Lower lobe of right lung (tissue), 2 donors: ENCODE measurements at regions not wholly inside any gene's neighbourhood (a gene's known extent, or its start where the extent isn't known, plus 50 kb on each side); places are given as distances from the start of the nearest gene placed in this dataset.

Source experiments
- ATAC-seq, 2 donors: fragments of 200-7000 bp; cut with Tn5 transposase; one replicate each; pipeline ENCODE4 v1.9.1; 2020 to 2022; ENCODE audit warnings: mild to moderate bottlenecking in 2 of 2, moderate library complexity in 2 of 2
- DNase-seq: peaks from one replicate; pipeline ENCODE4 v3.0.0-alpha.2; 2020
- H3K27ac ChIP-seq: fragments of 200-600 bp; one replicate; pipeline ENCODE4 v1.8.0; 2022
- H3K27me3 ChIP-seq: fragments of 200-600 bp; one replicate; pipeline ENCODE4 v1.8.0; 2022; ENCODE audit warnings: low read depth
- H3K36me3 ChIP-seq: fragments of 200-600 bp; one replicate; pipeline ENCODE4 v1.8.0; 2022; ENCODE audit warnings: mild to moderate bottlenecking
- H3K4me1 ChIP-seq: fragments of 200-600 bp; one replicate; pipeline ENCODE4 v1.8.0; 2022
- H3K4me3 ChIP-seq: fragments of 200-600 bp; one replicate; pipeline ENCODE4 v1.8.0; 2022; ENCODE audit warnings: mild to moderate bottlenecking
- H3K9me3 ChIP-seq: fragments of 200-600 bp; one replicate; pipeline ENCODE4 v1.8.0; 2022
- CTCF ChIP-seq: fragments of 200-600 bp; IDR thresholded peaks from one replicate; pipeline ENCODE4 v1.8.0; 2022; ENCODE audit warnings: antibody characterized with exemption, mild to moderate bottlenecking
- intact Hi-C: fragments of 100-400 bp; cut with DNase I; formaldehyde crosslinking; loops from one replicate; pipeline ENCODE4 v1.11.0; 2022
- donor health status: DM: no; HTN: yes; CAD: no; lungs with severe emphysema.

- DNase-seq, result no peak
- H3K27ac ChIP-seq, result no peak overlapping the region
- peaks cover 15% of the 10 kb centered on the region for H3K27me3 ChIP-seq
- no peak for TF ChIP-seq CTCF
- intact Hi-C loops, result no loop called here
- ATAC-seq, result no peak
- H3K36me3 ChIP-seq, result no peaks in the 10 kb centered on the region
- H3K4me3 ChIP-seq, result no peak overlapping the region
- H3K4me1 ChIP-seq, result no peaks in the 10 kb centered on the region
- H3K9me3 ChIP-seq, result peaks cover 3% of the 10 kb centered on the region
Observed at GRCh38 chr14:101639241-101639833, 78.0 kb downstream of the DIO3 start.

- TF ChIP-seq CTCF, result no peak
Observed at GRCh38 chr14:101643651-101644050, 82.4 kb downstream of the DIO3 start.

GRCh38 chr14:101654051-101654450 lies 92.8 kb downstream of the DIO3 start:
- H3K4me1 ChIP-seq, result no peaks in the 10 kb centered on the region
- H3K27me3 ChIP-seq, result no peaks in the 10 kb centered on the region
- no peaks in the 10 kb centered on the region for H3K9me3 ChIP-seq
- intact Hi-C loops, result no loop called here
- H3K36me3 ChIP-seq, result no peaks in the 10 kb centered on the region
- H3K27ac ChIP-seq, result no peak overlapping the region
- TF ChIP-seq CTCF, result no peak
- ATAC-seq, result no peak
- no peak overlapping the region for H3K4me3 ChIP-seq
- DNase-seq, result no peak

More at GRCh38 chr14:101643651-101644050, 82.4 kb downstream of the DIO3 start:
- Histone ChIP-seq H3K9me3 (peaks cover 3% of the 10 kb centered on the region), H3K36me3 (no peaks in the 10 kb centered on the region), H3K27ac (no peak overlapping the region), H3K4me3 (no peak overlapping the region), H3K27me3 (no peaks in the 10 kb centered on the region), H3K4me1 (no peaks in the 10 kb centered on the region)
- intact Hi-C loops, result no loop called here
- DNase-seq (no peak), ATAC-seq (no peak)

GRCh38 chr14:101657372-101657771 lies 96.1 kb downstream of the DIO3 start:
- H3K4me1 ChIP-seq, result no peaks in the 10 kb centered on the region
- TF ChIP-seq CTCF, result no peak
- no peak overlapping the region for H3K4me3 ChIP-seq
- peaks cover 5% of the 10 kb centered on the region for H3K27me3 ChIP-seq
- intact Hi-C loops, result no loop called here
- DNase-seq, result no peak
- ATAC-seq, result no peak
- no peaks in the 10 kb centered on the region for H3K9me3 ChIP-seq
- no peak overlapping the region for H3K27ac ChIP-seq
- no peaks in the 10 kb centered on the region for H3K36me3 ChIP-seq

- no peaks in the 10 kb centered on the region for H3K4me1 ChIP-seq
- no peaks in the 10 kb centered on the region for H3K36me3 ChIP-seq
- H3K4me3 ChIP-seq, result no peak overlapping the region
- intact Hi-C loops, result no loop called here
- peak; percentile 38 for TF ChIP-seq CTCF
- H3K9me3 ChIP-seq, result peaks cover 12% of the 10 kb centered on the region
- H3K27ac ChIP-seq, result no peak overlapping the region
- DNase-seq, result no peak
- peaks cover 24% of the 10 kb centered on the region for H3K27me3 ChIP-seq
- peak in 1 of 2 donors; percentile 19 for ATAC-seq
Observed at GRCh38 chr14:101665478-101666078, 95.9 kb upstream of the PPP2R5C start.
